HL-60 (cell line): ENCODE measurements at regions not wholly inside any gene's neighbourhood (a gene's known extent, or its start where the extent isn't known, plus 50 kb on each side); places are given as distances from the start of the nearest gene placed in this dataset.

ENCODE experiments used
- DNase-seq, 2 experiments: peaks; one replicate each; pipeline ENCODE4 v3.0.0-alpha.2; 2010 to 2020; ENCODE audit warnings: low read depth in 1 of 2, low spot score in 1 of 2
- H3K27ac ChIP-seq: fragments of 250-450 bp; sonication (Bioruptor Pico); replicated peaks from 2 replicates; pipeline ENCODE4 v1.5.1; 2020; ENCODE audit warnings: mild to moderate bottlenecking, moderate library complexity
- H3K27me3 ChIP-seq: fragments of 250-450 bp; sonication (Bioruptor Pico); 2 replicates; pipeline ENCODE4 v1.5.1; 2021; ENCODE audit warnings: mild to moderate bottlenecking, moderate library complexity; ENCODE audit not compliant: insufficient read depth, poor library complexity, severe bottlenecking
- H3K4me3 ChIP-seq: replicated peaks from 2 replicates; pipeline ENCODE4 v1.5.1; 2011; ENCODE audit warnings: mild to moderate bottlenecking, control low read depth, low read length; ENCODE audit not compliant: insufficient read depth
- GABPA ChIP-seq: IDR thresholded peaks from 2 replicates; pipeline ENCODE4 v1.6.1; 2012; ENCODE audit warnings: low read depth
- POLR2AphosphoS5 ChIP-seq: IDR thresholded peaks from 2 replicates; pipeline ENCODE4 v1.6.1; 2012; ENCODE audit warnings: low read depth
- REST ChIP-seq: IDR thresholded peaks from 2 replicates; pipeline ENCODE4 v1.6.1; 2012; ENCODE audit warnings: low read depth; ENCODE audit not compliant: insufficient replicate concordance
- SPI1 ChIP-seq: IDR thresholded peaks from 2 replicates; pipeline ENCODE4 v1.6.1; 2012; ENCODE audit warnings: low read depth, mild to moderate bottlenecking, borderline replicate concordance
- TF ChIP-seq, protein P1 (sequence below): IDR thresholded peaks from one replicate; pipeline ENCODE4 v1.5.1; 2011; ENCODE audit warnings: low read length, control low read depth, inconsistent platforms; ENCODE audit not compliant: insufficient read depth

- Histone ChIP-seq H3K27ac (no peak overlapping the region), H3K4me3 (no peak overlapping the region), H3K27me3 (no peaks in the 10 kb centered on the region)
- DNase-seq = no peak
- TF ChIP-seq SPI1 (no peak), GABPA (no peak), POLR2AphosphoS5 (no peak), REST (no peak)
- TF ChIP-seq, protein P1, sequence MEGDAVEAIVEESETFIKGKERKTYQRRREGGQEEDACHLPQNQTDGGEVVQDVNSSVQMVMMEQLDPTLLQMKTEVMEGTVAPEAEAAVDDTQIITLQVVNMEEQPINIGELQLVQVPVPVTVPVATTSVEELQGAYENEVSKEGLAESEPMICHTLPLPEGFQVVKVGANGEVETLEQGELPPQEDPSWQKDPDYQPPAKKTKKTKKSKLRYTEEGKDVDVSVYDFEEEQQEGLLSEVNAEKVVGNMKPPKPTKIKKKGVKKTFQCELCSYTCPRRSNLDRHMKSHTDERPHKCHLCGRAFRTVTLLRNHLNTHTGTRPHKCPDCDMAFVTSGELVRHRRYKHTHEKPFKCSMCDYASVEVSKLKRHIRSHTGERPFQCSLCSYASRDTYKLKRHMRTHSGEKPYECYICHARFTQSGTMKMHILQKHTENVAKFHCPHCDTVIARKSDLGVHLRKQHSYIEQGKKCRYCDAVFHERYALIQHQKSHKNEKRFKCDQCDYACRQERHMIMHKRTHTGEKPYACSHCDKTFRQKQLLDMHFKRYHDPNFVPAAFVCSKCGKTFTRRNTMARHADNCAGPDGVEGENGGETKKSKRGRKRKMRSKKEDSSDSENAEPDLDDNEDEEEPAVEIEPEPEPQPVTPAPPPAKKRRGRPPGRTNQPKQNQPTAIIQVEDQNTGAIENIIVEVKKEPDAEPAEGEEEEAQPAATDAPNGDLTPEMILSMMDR = no peak
Observed at GRCh38 chr3:188010478-188010877, 143.5 kb upstream of the LPP start.

GRCh38 chr3:188019727-188020126 lies 134.2 kb upstream of the LPP start:
- H3K4me3 ChIP-seq = no peak overlapping the region
- DNase-seq = no peak
- no peak overlapping the region for H3K27ac ChIP-seq
- no peaks in the 10 kb centered on the region for H3K27me3 ChIP-seq
- TF ChIP-seq POLR2AphosphoS5 = no peak
- no peak for TF ChIP-seq SPI1
- no peak for TF ChIP-seq REST
- no peak for TF ChIP-seq GABPA
- TF ChIP-seq, protein P1 = no peak

GRCh38 chr3:188021041-188021440 lies 132.9 kb upstream of the LPP start:
- no peak for TF ChIP-seq GABPA
- TF ChIP-seq, protein P1 = no peak
- TF ChIP-seq SPI1 = no peak
- TF ChIP-seq REST = no peak
- TF ChIP-seq POLR2AphosphoS5 = no peak
- no peak overlapping the region for H3K4me3 ChIP-seq
- no peak for DNase-seq
- H3K27ac ChIP-seq = no peak overlapping the region
- no peaks in the 10 kb centered on the region for H3K27me3 ChIP-seq
